Fibroblast of mammary gland (primary cell): ENCODE measurements at regions not wholly inside any gene's neighbourhood (a gene's known extent, or its start where the extent isn't known, plus 50 kb on each side); places are given as distances from the start of the nearest gene placed in this dataset.
A peak's percentile ranks its signal among the peaks of the same experiment; 100 is the strongest.

Source experiments
- DNase-seq: peaks from one replicate; pipeline ENCODE4 v3.0.0-alpha.2; 2010; ENCODE audit warnings: low read depth
- H3K4me3 ChIP-seq: 2 replicates; pipeline ENCODE4 v1.5.1; 2011; ENCODE audit warnings: low read depth, mild to moderate bottlenecking, low read length, moderate library complexity; ENCODE audit not compliant: control insufficient read depth
- CTCF ChIP-seq: conservative IDR thresholded peaks from 2 replicates; pipeline ENCODE4 v1.5.1; 2011; ENCODE audit warnings: low read depth, low read length, inconsistent platforms; ENCODE audit not compliant: control insufficient read depth, insufficient read depth

- no peak for DNase-seq
- no peak overlapping the region for H3K4me3 ChIP-seq
- no peak for TF ChIP-seq CTCF
Observed at GRCh38 chr15:98152156-98152555, 191.7 kb downstream of the ARRDC4 start.

- no peak overlapping the region for H3K4me3 ChIP-seq
- no peak for TF ChIP-seq CTCF
- peak; percentile 84 for DNase-seq
Observed at GRCh38 chr15:98154863-98155262, 194.4 kb downstream of the ARRDC4 start.

GRCh38 chr15:98155356-98155755, 194.9 kb downstream of the ARRDC4 start:
- H3K4me3 ChIP-seq = no peak overlapping the region
- DNase-seq = peak; percentile 63
- TF ChIP-seq CTCF = no peak

GRCh38 chr15:98160236-98160635, 199.7 kb downstream of the ARRDC4 start:
- no peak for TF ChIP-seq CTCF
- no peak overlapping the region for H3K4me3 ChIP-seq
- DNase-seq = no peak

GRCh38 chr15:98163319-98164045, 203.0 kb downstream of the ARRDC4 start:
- TF ChIP-seq CTCF = no peak
- no peak for DNase-seq
- H3K4me3 ChIP-seq = no peak overlapping the region

- no peak overlapping the region for H3K4me3 ChIP-seq
- TF ChIP-seq CTCF = no peak
- DNase-seq = peak; percentile 48
Observed at GRCh38 chr15:98164571-98164970, 204.1 kb downstream of the ARRDC4 start.
